ENCODE measurements at regions not wholly inside any gene's neighbourhood (a gene's known extent, or its start where the extent isn't known, plus 50 kb on each side); places are given as distances from the start of the nearest gene placed in this dataset.
"Not testable (repeated sequence)": the region's sequence is repeated elsewhere in the genome, so short reads cannot be mapped to it uniquely, and the experiment has no call there.

DNA sequence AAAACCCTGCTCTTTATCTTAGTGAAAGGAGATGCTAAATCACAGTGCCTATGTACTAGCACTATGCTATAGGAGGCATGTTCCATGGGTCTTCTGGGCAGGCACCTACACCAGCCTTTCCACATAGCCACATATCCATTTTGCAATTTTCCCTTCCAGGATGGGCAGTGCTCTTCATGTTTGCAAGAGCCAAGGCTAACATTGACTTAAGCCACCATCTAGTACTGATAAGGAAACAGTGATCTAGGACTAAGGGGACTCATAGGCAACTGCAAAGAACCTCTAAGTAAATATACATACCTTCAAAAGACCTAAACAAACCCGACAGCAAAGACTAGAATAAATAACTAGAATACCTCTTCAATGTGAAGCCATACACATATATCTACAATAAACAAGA, 919.7 kb upstream of the GYPC start:
- DNase-seq, result no peak

DNA sequence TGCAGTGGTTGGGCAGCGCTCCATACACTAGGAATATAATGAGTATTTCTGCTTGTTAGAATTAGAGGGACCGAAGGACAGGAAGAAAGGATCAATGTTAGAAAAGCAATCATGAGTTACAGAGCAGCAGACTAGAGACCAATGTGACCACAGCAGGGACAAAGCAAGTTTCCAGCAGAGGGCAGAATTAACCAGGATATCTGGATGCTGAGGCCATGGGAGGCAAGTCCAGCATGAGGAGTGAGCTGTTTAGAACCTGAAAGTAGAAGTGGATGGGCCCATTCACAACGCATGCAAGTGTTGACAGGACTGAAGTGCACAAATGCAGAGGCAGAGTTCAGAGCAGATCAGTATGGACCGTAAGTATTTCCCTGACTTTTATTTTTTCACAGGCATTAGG, 910.4 kb upstream of the GYPC start:
- DNase-seq, result peak; percentile 9

DNA sequence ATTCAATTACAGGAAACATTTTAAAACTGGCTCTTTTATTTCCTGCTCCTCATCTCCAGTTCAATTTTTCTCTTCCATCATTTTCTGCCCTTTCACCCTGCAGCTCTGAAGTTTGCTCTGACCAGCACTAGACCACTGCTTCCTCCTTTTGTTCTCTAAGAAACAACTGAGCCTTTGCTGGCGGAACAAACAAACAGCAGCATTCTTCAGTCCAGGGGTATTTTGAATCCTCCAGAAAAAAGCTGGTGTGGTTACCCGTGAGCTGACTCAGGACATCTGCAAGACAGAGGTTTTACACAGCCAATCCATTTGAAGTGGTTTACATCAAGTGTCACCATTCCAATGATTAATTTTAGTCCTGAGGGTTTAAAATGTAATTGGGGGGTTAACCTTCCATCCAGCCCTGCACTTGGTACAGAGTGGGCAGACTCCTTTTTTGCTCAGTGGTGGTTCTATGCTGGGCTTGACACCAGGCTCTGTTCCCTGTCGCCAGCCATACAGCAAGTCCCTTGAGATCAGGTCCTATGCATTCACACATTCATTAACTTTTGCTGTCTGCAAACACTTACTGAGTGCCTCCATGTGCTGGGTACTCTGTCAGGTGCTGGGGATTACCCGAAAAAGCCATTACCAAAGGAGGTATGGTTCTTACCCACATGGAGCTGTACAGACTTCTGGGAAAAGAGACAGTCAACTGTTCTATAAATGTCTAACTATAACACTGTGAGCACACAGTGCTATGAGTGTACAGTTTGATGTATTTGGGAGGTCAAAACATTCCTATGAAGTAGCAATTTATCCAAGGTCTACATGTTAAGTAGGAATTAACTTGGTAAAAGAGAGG, 909.4 kb upstream of the GYPC start:
- no peak for DNase-seq

DNA sequence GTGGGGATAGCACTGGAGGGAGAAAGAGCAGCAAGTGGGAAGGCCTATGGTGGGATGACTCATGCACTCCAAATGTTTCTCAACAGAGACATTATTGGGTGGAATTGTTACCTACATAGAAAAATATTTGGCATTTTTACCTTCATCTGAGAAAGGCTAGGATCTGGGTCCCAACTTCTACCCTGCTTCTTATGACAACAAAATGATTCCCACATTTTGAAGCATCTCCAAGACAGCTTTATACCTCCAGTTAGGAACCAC, 908.9 kb upstream of the GYPC start:
- no peak for DNase-seq

DNA sequence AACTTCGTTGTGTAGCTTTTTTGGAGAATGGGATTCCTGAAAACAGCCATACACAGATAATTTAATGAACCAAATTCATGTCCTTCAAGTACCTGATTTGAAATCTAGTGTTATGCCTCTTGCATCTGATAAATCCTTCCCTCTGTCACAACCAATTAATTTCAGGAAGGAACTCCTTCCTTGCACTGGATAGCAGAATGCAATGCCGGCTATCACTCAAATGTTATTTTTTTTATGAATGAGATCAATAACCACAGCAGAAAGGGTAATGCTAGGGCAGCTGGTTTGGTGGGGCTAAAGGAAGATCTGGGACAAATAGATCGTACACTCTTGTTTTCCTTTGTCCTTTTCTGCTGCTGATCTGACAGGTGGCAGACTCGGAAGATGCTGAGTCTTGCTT, 899.5 kb upstream of the GYPC start:
- no peak for DNase-seq

DNA sequence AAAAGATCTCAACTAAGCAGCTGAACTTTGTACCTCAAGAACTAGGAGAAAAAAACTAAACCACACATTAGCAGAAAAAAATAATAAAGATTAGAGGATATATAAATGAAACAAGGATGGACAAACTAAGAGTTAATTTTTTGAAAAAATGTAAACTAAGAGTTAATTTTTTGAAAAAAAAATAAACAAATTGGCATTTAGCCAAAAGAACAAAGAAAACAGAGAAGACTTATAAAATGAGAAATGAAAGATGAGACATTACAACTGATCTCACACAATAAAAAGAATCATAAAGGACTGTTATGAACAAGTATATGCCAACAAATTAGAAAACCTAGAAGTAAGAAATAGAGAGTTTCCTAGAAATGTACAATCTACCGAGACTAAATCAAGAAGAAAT, 859.2 kb upstream of the GYPC start:
- DNase-seq, result no peak

DNA sequence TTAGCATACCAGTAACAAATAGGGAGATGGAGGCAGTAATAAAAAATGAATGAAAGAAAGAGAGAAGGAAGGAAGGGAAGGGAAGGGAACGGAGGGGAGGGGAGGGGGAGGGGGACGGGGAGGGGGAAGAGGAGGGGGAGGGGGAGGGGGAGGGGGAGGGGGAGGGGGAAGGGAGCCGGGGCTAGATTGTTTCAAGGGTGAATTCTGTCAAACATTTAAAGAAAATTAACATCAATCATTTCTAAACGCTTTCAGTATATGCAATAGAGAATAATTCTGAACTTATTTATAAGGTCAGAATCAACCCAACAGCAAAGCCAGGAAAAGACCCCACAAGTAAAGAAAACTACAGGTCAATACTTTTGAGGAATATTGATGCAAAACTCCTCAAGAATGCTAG, 858.8 kb upstream of the GYPC start:
- no peak for DNase-seq

DNA sequence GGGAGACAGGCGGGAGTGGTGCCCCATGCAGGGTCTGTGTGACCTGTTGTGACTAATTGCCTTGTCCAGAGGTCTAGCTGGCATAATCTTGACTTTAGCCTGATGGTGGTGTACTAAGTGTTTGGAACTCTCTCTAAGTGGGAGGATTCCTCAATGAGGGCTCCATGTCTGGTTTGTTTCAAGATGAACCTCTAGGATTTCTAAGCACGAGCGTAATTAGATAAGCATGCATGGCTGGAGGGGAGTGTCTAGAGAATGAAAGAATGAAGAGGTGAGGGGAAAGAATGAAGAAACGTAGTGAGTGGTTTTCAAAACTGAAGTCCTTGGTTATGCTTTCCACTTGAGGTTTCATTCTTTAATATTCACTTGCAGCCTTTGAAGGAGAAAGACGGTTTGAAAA, 833.2 kb upstream of the GYPC start:
- no peak for DNase-seq

DNA sequence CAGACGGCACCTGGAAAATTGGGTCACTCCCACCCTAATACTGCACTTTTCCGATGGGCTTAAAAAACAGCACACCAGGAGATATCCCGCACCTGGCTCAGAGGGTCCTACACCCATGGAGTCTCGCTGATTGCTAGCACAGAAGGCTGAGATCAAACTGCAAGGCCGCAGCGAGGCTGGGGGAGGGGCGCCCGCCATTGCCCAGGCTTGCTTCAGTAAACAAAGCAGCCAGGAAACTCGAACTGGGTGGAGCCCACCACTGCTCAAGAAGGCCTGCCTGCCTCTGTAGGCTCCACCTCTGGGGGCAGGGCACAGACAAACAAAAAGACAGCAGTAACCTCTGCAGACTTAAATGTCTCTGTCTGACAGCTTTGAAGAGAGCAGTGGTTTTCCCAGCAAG, 830.2 kb upstream of the GYPC start:
- DNase-seq, result not testable (repeated sequence)

DNA sequence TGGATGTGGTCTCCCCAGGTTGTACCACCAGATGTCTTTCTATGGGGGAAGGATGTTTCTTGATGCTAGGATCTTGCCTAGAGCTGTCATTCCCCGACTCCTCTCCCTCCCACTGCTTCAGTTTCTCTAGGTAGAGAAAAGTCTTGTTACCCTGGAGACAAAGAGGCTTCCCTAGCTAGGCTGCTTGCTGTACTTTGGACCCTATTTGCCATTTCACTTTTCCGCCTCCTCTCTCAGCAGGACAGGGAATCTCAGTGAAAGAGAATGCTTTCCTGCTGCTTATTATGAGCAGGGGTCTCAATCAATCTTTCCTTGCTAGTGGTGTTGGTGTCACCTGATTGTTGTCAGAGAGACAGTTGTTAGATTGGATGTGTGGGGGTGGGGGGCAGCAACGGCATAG, 818.8 kb upstream of the GYPC start:
- no peak for DNase-seq

DNA sequence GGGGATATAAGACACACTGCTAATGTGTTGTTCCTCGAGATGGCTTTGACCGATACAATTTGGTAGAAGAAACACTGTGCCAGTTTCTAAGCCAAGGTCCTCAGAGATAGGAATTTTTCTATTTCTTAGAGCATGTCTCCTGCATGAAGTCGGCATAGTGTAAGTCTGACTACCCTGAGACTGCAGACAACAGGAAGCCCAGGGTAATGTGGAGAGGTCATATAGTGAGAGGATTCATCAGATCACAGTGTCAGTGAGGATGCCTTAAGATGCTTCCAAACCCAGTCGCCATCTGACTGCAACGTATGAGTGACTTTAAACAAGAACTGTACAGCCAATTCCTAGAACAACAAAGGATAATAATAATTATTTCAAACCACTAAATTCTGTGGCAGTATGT, 818.3 kb upstream of the GYPC start:
- no peak for DNase-seq

DNA sequence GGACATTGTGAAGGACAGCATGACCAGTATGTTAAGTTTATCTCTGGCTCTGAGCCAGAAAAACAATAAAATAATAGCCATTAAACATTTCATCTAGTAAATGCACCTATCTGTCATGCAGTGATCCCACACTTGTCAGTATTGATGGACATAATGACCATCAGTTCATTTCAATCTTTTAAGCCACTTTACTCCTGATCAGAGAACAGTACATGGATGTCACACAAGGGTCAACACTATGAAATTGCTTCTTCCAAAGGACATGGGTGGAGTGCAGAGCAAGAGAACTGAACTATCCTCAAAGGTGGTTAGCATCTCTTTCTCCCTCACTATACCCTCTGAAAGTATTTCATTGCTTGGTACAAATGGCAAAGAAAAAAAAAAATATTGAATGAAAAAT, 816.0 kb upstream of the GYPC start:
- no peak for DNase-seq

DNA sequence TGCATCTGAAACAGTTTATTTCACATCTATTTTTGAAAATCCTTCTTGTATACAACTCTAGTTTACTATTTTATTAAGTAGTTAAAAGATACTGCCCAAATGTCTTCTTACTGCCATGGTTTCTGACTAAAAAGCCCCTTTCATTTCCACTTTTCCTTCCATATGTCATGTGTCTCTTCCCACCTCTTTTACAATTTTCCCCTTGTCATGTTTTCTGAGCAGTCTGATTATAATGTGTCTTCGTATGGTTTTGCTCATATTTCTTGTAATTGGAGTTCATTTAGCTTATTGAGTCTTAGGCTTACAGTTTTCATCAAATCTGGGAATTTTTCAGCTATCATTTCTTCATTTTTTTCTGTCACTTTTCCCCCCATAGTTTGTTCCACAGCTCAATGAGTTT, 813.9 kb upstream of the GYPC start:
- DNase-seq, result no peak

DNA sequence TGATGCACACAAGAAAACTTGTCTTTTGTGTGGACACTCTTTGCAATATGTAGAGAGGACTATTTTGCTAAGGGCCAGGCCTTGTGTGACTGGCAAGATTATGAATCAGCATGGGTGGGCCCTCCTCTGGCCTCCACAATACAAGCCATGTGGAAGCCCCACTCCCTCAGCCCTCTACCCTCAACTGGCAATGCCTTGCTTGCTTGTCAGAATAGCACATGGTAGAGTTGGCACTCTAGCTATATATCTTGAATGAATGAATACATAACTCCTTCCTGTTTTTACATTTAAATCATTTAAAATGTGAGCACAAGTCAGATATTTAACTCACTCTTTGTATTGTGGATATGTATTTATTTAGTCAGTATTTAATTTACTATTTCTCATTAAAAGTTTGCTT, 805.4 kb upstream of the GYPC start:
- DNase-seq, result no peak

DNA sequence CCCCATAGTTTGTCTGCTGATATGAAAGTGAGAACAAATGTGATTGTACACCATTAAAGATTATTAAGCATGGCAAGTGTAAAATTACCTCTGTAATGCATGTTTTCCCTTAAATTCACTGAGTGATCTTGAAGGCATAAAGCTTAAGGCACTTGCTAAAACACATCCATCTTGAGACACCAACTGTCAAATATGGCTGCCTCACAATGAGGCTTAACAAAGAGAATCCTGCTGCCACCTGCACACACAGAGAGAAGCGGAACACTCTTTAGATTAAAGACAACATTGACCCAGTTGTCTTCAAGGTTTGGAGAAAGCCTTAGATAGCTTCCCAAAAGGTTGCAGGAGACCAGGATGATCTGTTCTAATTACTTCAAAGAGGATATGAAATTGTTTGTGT, 803.6 kb upstream of the GYPC start:
- DNase-seq, result no peak

DNA sequence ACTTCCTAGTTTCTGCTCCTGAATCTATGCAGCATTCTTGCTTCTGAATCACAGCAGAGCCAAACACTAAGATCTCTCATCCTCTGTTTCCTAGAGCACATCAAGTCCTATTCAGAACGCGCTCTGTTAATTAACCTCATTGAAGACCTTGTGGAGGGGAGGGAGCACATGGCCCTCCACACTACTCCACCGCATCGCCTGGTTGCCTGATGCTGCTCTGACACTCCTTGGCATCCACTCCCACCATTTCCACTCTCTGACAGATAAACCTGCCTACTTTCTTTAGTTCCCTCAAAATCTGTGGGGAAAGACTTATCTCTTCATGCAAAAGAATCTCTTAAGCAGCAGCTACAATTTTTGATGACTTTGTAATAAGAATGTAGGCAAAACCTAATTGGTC, 802.3 kb upstream of the GYPC start:
- no peak for DNase-seq

DNA sequence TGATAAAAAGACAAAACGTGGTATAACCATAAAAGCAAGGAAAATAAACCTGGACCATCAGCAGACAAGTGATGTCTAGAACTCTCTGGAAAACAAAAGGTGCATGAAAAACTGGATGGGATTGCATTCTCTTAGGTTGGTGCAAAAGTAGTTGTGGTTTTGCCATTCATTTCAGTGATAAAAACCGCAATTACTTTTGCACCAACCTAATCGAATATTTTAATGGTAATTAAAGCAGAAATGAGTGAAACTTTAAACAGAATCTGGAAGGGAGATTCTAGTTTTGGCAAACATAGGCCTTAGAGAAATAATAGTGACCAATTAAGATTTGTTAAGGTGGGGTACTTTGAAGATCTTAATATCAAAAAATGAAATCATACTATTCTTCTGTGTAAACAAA, 800.8 kb upstream of the GYPC start:
- no peak for DNase-seq

DNA sequence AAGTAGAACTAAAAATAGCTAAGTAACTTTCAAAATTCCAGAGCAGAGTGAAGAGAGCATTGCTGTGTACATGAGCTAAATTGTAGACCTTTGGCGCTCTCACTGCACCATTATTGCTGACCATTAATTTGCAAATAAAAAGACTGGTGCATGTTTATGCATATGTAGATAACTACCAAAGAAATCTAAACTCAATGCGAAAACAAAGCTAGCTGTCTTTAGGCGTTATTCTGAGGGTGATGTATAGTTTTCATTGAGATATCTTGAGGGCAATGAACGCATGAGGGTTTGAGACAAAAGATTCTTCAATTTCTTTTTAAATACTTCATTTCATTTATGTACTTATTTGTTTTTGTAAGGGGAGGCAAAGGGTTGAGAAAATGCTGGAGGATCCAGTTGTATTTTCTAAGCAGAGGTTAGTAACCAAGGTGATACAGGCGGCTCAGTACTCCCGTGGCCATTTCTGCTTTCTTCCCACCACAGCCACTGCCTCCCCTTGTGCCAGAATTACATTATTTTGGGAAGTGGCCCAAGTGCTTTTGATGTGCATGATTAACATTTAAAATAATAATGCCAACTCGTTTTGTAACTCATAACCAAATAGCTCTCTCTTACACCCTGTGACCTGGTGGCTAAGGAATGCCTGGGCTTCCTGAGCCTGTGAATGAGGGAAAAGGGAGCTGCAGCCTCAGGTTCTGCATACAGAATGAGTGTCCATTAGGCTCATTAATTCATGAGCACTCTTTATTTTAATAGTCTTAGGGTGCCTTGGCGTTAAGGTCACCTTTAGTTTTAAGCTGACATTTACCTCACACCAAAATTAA, 797.8 kb upstream of the GYPC start:
- no peak for DNase-seq

DNA sequence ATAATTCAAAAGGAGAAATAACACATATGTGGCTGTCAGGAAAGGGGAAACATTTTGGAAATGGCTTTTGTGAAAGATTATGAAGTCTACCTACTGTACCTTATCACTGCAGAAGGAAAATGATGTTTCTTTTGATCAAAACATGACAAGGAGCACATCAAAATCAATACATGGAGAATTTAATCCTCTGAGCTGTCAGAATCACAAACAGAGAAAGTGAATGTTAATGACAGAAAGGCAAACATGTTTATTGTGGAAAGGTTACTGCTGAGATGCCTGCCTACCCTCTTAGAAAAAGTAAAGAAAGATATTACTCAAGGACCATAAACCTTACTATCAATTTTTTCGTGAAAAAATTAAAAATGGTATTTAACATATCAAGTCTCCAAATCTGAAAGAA, 794.5 kb upstream of the GYPC start:
- no peak for DNase-seq

DNA sequence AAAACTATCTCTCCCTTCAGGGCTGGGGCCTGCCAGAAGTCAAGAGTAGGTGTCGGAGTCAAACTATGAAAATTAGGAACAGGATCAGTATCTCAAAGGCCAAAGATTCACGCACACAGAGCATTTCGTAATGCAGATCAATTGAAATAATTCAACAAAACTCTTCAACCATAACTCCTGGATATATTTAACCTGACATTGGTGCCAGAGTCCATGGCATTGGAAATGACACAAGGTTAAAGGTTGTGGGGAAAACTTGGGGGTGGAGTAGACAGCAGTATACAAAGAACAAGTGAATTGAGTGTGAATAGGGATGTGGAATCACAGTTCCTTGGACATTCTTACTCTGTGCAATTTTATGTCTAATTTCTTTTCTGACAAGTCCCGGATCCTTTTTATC, 788.0 kb upstream of the GYPC start:
- DNase-seq, result no peak

DNA sequence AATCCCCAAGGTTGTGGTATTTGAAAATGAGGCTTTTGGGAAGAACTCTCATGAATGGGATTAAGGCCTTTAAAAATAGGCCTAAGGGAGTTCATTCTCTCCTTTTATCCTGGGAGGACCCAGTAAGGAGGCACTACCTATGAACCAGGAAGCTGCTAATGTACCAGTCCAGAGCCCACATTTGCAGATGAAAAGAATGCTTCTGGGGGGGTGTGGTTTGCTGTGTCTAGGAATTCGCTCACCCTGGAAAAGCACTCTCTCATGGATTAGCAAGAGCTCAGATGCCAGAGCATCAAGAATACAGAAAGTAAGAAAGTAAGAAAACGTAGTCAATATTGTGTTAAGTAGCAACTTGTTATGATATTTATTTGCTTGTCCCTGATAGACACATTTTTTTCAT, 785.7 kb upstream of the GYPC start:
- no peak for DNase-seq

DNA sequence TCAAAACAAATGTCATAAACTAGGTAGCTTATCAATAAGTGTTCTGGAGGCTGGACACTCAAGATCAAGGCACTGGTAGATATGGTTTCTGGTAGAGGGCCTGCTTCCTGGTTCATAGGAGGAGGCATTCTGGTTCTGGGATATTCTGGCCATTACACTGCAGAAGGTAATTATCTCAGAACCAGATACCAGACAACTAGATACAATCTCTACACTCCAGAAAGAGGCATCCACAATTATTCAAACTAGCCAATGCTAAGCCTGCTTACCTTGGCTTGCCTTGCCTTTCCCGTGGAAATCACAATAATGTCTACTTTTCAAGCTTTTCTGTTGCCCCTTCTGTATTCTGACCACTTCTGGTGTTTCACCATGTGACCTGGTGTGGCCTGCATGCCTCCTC, 785.2 kb upstream of the GYPC start:
- DNase-seq, result no peak

DNA sequence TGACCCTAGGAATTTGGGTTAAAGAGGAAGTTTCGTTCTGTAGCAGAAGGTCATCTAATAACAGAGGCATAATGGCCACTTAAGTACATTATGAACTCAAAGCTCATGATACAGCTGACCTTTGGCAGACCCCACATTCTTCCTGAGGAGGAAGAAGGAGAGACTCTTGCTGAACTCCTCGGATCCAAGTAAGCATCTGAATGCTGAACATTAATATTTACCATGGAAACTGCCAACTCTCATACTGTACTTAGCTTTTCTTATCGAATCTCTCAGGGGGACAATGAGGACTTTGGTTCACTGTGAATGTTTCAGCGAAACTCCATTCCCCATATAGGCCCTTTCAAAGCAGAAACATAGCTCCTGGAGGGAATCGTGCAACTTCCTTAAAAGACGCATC, 781.4 kb upstream of the GYPC start:
- DNase-seq, result no peak

DNA sequence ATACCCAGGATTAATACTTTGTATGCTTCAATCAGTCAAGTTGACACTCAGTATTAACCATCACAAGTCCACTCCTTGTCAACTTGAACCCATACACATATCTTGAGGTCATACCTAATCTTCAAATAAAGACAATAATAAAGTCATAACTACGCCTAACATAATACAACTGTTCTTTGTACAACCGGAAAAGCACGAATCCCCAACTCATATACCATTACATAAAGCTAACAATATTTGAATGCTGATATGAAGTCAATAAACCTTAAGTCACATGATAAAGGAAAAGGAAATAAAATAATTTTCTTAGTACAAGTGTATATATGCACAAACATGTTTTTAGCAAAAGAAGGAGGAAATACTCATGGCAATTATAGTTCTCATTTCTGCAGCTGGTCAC, 770.6 kb upstream of the GYPC start:
- no peak for DNase-seq

DNA sequence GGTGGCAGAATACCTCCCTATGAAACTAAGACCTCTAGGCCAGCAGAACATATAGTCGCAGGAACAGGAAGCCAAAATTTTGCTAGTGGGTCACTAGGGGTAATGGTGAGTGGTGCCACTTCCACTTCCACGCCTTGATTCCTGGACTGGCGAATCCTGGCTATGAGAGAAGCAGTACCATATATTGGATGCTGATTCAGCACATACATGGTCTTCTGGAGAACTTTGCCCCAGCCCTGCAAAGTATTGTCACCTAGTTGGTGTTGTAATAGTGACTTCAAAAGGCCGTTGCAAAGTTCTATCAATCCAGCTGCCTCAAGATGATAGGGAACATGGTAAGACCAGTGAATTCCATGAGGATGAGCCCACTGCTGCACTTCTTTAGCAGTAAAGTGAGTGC, 769.8 kb upstream of the GYPC start:
- DNase-seq, result no peak

Data from SHP77 treated with DMSO at 0.1 percent for 48 hours (cell line).